GM18868 (cell line): ENCODE measurements at regions not wholly inside any gene's neighbourhood (a gene's known extent, or its start where the extent isn't known, plus 50 kb on each side); places are given as distances from the start of the nearest gene placed in this dataset.

ENCODE experiments used
- ATAC-seq: cut with Tn5 transposase; IDR thresholded peaks from one replicate; pipeline ENCODE4 v1.9.1; 2021; ENCODE audit warnings: mild to moderate bottlenecking, moderate library complexity; ENCODE audit not compliant: unreplicated experiment

DNA sequence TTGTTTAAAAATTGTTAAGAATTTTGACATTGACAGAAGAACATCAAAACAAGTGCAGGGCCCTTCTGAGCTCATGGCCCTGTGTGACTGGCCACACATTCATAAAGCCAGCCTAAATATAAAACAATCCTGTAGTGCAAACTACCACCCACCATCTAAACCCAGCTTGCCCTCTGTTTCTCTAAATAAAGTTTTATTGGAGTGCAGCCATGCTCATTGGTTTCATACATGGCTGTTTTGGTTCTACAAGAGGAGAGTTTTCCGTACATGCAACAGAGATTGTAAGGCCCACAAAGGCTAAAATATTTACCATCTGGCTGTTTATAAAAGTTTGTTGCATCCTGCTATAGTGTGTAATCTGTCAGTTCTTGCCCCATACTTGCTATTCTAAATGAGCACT lies 54.6 kb upstream of the TRIM24 start:
- ATAC-seq, result no peak

DNA sequence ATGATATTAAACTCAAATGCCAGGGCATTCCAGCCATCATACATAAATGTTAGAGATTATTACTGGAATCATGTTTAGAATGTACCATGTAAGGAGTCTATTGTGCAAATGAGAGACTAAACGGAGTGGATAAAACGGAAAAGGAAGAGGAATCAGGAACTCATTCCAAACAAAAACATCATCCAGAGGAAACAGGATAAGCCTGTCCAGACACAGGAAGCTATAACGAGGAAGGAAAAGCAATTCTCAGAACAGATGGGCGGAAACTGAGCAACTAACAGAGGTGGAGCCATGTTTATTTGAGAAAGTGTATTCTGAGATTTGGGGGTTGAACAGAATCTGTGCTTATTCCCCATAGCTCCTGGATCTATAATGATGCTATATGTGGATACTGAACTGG lies 52.3 kb upstream of the TRIM24 start:
- ATAC-seq, result no peak
